ENCODE measurements at regions not wholly inside any gene's neighbourhood (a gene's known extent, or its start where the extent isn't known, plus 50 kb on each side); places are given as distances from the start of the nearest gene placed in this dataset.

DNA sequence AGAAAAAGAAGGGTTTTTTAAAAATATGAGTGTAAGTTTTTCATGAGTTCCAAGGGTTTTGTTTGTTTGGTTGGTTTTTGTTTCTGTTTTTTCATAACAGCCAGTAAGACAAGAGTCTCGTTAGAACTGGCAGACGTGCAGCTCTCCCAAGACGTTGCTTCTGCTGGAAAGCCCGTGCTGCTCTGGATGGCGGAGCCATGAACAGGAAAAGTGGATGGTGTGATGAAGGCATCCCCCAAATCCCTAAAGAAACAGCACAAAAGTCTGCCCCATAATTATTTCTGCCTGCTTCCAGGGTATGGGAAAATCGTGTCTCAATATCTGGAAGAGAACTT lies 157.9 kb upstream of the BACE2 start:
- TF ChIP-seq, protein P1, sequence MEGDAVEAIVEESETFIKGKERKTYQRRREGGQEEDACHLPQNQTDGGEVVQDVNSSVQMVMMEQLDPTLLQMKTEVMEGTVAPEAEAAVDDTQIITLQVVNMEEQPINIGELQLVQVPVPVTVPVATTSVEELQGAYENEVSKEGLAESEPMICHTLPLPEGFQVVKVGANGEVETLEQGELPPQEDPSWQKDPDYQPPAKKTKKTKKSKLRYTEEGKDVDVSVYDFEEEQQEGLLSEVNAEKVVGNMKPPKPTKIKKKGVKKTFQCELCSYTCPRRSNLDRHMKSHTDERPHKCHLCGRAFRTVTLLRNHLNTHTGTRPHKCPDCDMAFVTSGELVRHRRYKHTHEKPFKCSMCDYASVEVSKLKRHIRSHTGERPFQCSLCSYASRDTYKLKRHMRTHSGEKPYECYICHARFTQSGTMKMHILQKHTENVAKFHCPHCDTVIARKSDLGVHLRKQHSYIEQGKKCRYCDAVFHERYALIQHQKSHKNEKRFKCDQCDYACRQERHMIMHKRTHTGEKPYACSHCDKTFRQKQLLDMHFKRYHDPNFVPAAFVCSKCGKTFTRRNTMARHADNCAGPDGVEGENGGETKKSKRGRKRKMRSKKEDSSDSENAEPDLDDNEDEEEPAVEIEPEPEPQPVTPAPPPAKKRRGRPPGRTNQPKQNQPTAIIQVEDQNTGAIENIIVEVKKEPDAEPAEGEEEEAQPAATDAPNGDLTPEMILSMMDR (IDR thresholded peaks at IDR 0.05), result no peak
- TF ChIP-seq POLR2A (IDR thresholded peaks at IDR 0.05; ENCODE audit: low read depth), result no peak
